A549 (cell line): ENCODE measurements at regions not wholly inside any gene's neighbourhood (a gene's known extent, or its start where the extent isn't known, plus 50 kb on each side); places are given as distances from the start of the nearest gene placed in this dataset.

ENCODE experiments used
- small RNA-seq, 6 experiments: library from RNA; depleted of rRNA; stranded (forward); fragments of <200 nt; gene quantifications; one replicate each; pipeline ENCODE3, GENCODE V24; 2012

Small RNA genes lying in the stretch of these regions (small RNA-seq; reads per million reads assigned to genes)
- gene CR383656.3: 0 reads per million in 6 experiments
